ENCODE measurements at regions not wholly inside any gene's neighbourhood (a gene's known extent, or its start where the extent isn't known, plus 50 kb on each side); places are given as distances from the start of the nearest gene placed in this dataset.

- no peaks in the 10 kb centered on the region for H3K4me1 ChIP-seq (ENCODE audit: control insufficient read depth, insufficient read depth, low read length)
- H2AFZ ChIP-seq (ENCODE audit: control insufficient read depth, low read depth, low read length), result no peak overlapping the region
- H3K4me2 ChIP-seq (ENCODE audit: control insufficient read depth, insufficient read depth), result no peak overlapping the region
- DNase-seq (ENCODE audit: low read depth, low spot score), result peak; percentile 17
- intact Hi-C loops (cut with micrococcal nuclease; ENCODE audit: unreplicated experiment) (no loop called here), in situ Hi-C loops (cut with MboI) (no loop called here)
- H3K36me3 ChIP-seq (ENCODE audit: control insufficient read depth in 2 of 2, insufficient read depth in 2 of 2, low read length in 1 of 2), result no peaks in the 10 kb centered on the region
- no peaks in the 10 kb centered on the region for H3K79me2 ChIP-seq (ENCODE audit: control insufficient read depth, insufficient read depth, low read length)
- no peak overlapping the region for H3K9ac ChIP-seq (ENCODE audit: control insufficient read depth, insufficient read depth, low read length)
- BruUV-seq (replicated peaks), result no TSS peak
- H3K27me3 ChIP-seq (replicated peaks in 1 of 2; ENCODE audit: control insufficient read depth in 2 of 2, insufficient read depth in 2 of 2, low read length in 1 of 2), result peaks cover 0 to 3% of the 10 kb centered on the region in 2 experiments; a peak in 1 of 4 replicates
- FAIRE-seq, result no peak
- ChIA-PET CTCF (interaction anchor here (0.6 kb wide), 1 partner anchor 47 kb away, joined by 3 read pairs; no protein-coding TSS in a partner anchor), SMC1A (ENCODE audit: uncharacterized antibody, unreplicated experiment) (no interaction called here), POLR2A (no interaction called here), RAD21 (ENCODE audit: unreplicated experiment) (no interaction called here)
- H4K20me1 ChIP-seq (ENCODE audit: control insufficient read depth, insufficient read depth), result no peaks in the 10 kb centered on the region
- no peak overlapping the region for H3K4me3 ChIP-seq
- 7% methylated on average over 7 of the region's 7 CpGs for WGBS (ENCODE audit: insufficient coverage, insufficient replicate concordance, low lambda C conversion rate, missing lambda C conversion rate)
- TF ChIP-seq NR2F1 (conservative IDR thresholded peaks at IDR 0.05) (peak; percentile 77), BHLHE40 (IDR thresholded peaks at IDR 0.05; ENCODE audit: borderline replicate concordance in 1 of 2, low read depth in 2 of 2, low read length in 1 of 2) (peak; percentile 84), BMI1 (IDR thresholded peaks at IDR 0.05; ENCODE audit: borderline replicate concordance) (no peak), SIN3A (IDR thresholded peaks at IDR 0.05; ENCODE audit: low read depth, low read length) (no peak), RUNX3 (IDR thresholded peaks at IDR 0.05; ENCODE audit: low read length) (peak; percentile 11; the same call in 1 of the 2 replicates), EP300 (IDR thresholded peaks at IDR 0.05; ENCODE audit: borderline replicate concordance in 1 of 2, control insufficient read depth in 1 of 2, low read depth in 2 of 2, low read length in 2 of 2) (0 out of 4 replicates have a peak, but pooled peaks of 1 of the 2 experiments have one; percentile 33)
- ATAC-seq, result peak; percentile 93
- H3K9me3 ChIP-seq (replicated peaks; ENCODE audit: control insufficient read depth, insufficient read depth, low read length), result no peaks in the 10 kb centered on the region
- no peak overlapping the region for H3K27ac ChIP-seq (ENCODE audit: control insufficient read depth, insufficient read depth)
Measured at GRCh38 chr3:66140743-66141372, 79.9 kb upstream of the SLC25A26 start.

GRCh38 chr3:66140106-66140505 is 80.7 kb upstream of the SLC25A26 start:
- H3K9ac ChIP-seq (ENCODE audit: control insufficient read depth, insufficient read depth, low read length), result no peak overlapping the region
- no peak overlapping the region for H3K4me2 ChIP-seq (ENCODE audit: control insufficient read depth, insufficient read depth)
- H3K4me3 ChIP-seq, result no peak overlapping the region
- 38% methylated on average over 2 of the region's 2 CpGs for WGBS (ENCODE audit: insufficient coverage, insufficient replicate concordance, low lambda C conversion rate, missing lambda C conversion rate)
- intact Hi-C loops (cut with micrococcal nuclease; ENCODE audit: unreplicated experiment), result no loop called here
- ATAC-seq (no peak), DNase-seq (ENCODE audit: low read depth, low spot score) (no peak), FAIRE-seq (no peak)
- CTCF ChIA-PET, result interaction anchor here (0.9 kb wide), 1 partner anchor 9 kb away, joined by 3 read pairs; no protein-coding TSS in a partner anchor
- no peaks in the 10 kb centered on the region for H3K4me1 ChIP-seq (ENCODE audit: control insufficient read depth, insufficient read depth, low read length)
- no peak overlapping the region for H3K27ac ChIP-seq (ENCODE audit: control insufficient read depth, insufficient read depth)
- H2AFZ ChIP-seq (ENCODE audit: control insufficient read depth, low read depth, low read length), result no peak overlapping the region
- in situ Hi-C loops (cut with MboI), result no loop called here
- no peaks in the 10 kb centered on the region for H3K36me3 ChIP-seq (ENCODE audit: control insufficient read depth in 2 of 2, insufficient read depth in 2 of 2, low read length in 1 of 2)
- POLR2A ChIA-PET, result no interaction called here
- H3K9me3 ChIP-seq (replicated peaks; ENCODE audit: control insufficient read depth, insufficient read depth, low read length), result no peaks in the 10 kb centered on the region
- peaks cover 0 to 3% of the 10 kb centered on the region in 2 experiments; a peak in 1 of 4 replicates for H3K27me3 ChIP-seq (replicated peaks in 1 of 2; ENCODE audit: control insufficient read depth in 2 of 2, insufficient read depth in 2 of 2, low read length in 1 of 2)
- SMC1A ChIA-PET (ENCODE audit: uncharacterized antibody, unreplicated experiment), result no interaction called here
- RAD21 ChIA-PET (ENCODE audit: unreplicated experiment), result no interaction called here
- H4K20me1 ChIP-seq (ENCODE audit: control insufficient read depth, insufficient read depth), result no peaks in the 10 kb centered on the region
- no TSS peak for BruUV-seq (replicated peaks)
- H3K79me2 ChIP-seq (ENCODE audit: control insufficient read depth, insufficient read depth, low read length), result no peaks in the 10 kb centered on the region
- TF ChIP-seq MXI1 (IDR thresholded peaks at IDR 0.05; ENCODE audit: low read depth, low read length) (no peak), CHD2 (IDR thresholded peaks at IDR 0.05; ENCODE audit: borderline replicate concordance, low read depth, low read length) (no peak), CBFB (IDR thresholded peaks at IDR 0.05; ENCODE audit: low read depth) (no peak), ZNF687 (IDR thresholded peaks at IDR 0.05) (no peak)

Data from GM12878 (cell line).